Endothelial cell of umbilical vein (primary cell): ENCODE measurements at regions not wholly inside any gene's neighbourhood (a gene's known extent, or its start where the extent isn't known, plus 50 kb on each side); places are given as distances from the start of the nearest gene placed in this dataset.

Experiments used
- BruUV-seq: library from RNA; stranded (reverse); fragments of 400-500 nt; replicated peaks from 2 replicates; lab custom pipeline; 2021; lab: Mats Ljungman, UMichigan
- CTCF ChIA-PET: fragments of 300-600, 350-600 bp; sonication (Branson Sonifier 250); formaldehyde crosslinking; loops from one replicate; lab custom pipeline; 2021; ENCODE audit warnings: antibody characterized with exemption, inconsistent platforms; lab: Charles Lee
- POLR2A ChIA-PET: fragments of 300-600, 350-600 bp; sonication (Branson Sonifier 250); formaldehyde crosslinking; loops from one replicate; lab custom pipeline; 2021; ENCODE audit warnings: antibody characterized with exemption, inconsistent platforms; lab: Charles Lee
- DNase-seq: peaks from one replicate; pipeline ENCODE4 v3.0.0-alpha.2; 2011; ENCODE audit warnings: low read depth, low spot score
- FAIRE-seq: peaks from 2 replicates; lab custom pipeline; 2011; peaks lifted over from hg19 to GRCh38; lab: Jason Lieb, UNC
- H2AFZ ChIP-seq: 2 replicates; pipeline ENCODE4 v1.6.0; 2012; ENCODE audit warnings: low read depth, low read length, control low read depth, inconsistent platforms
- H3K27ac ChIP-seq: 2 replicates; pipeline ENCODE4 v1.5.1; 2011; ENCODE audit warnings: low read depth, mild to moderate bottlenecking, control low read depth, low read length, moderate library complexity; ENCODE audit not compliant: insufficient read depth
- H3K27me3 ChIP-seq, 2 experiments: 2 replicates each; pipeline versions ENCODE4 v1.6.0 to v1.6.1; 2011; ENCODE audit warnings: low read length in 2 of 2, mixed read lengths in 1 of 2; ENCODE audit not compliant: control insufficient read depth in 2 of 2, insufficient read depth in 2 of 2
- H3K36me3 ChIP-seq, 2 experiments: 2 replicates in 1 of 2; 3 replicates in 1 of 2; pipeline ENCODE4 v1.5.1; 2011; ENCODE audit warnings: low read length in 2 of 2, mild to moderate bottlenecking in 1 of 2, moderate library complexity in 1 of 2; ENCODE audit not compliant: control insufficient read depth in 2 of 2, insufficient read depth in 2 of 2; ENCODE audit errors: extremely low read depth in 1 of 2
- H3K4me1 ChIP-seq: 3 replicates; pipeline ENCODE4 v1.5.1; 2011; ENCODE audit warnings: mild to moderate bottlenecking, low read length; ENCODE audit not compliant: control insufficient read depth, insufficient read depth; ENCODE audit errors: extremely low read depth
- H3K4me2 ChIP-seq: 2 replicates; pipeline ENCODE4 v1.6.1; 2011; ENCODE audit warnings: low read length, control low read depth, mixed read lengths; ENCODE audit not compliant: insufficient read depth
- H3K4me3 ChIP-seq, 3 experiments: fragments of 200-600 bp in 1 of 3; sonication (generic), shearing (Covaris generic) in 1 of 3; replicated peaks in 1 of 3; 2 replicates each; pipeline ENCODE4 v1.5.1; 2011 to 2016; ENCODE audit warnings: control low read depth in 3 of 3, low read length in 3 of 3, mild to moderate bottlenecking in 2 of 3, inconsistent platforms in 1 of 3, low read depth in 1 of 3, moderate library complexity in 1 of 3; ENCODE audit not compliant: insufficient read depth in 1 of 3
- H3K79me2 ChIP-seq: 2 replicates; pipeline ENCODE4 v1.6.0; 2012; ENCODE audit warnings: low read length, inconsistent platforms; ENCODE audit not compliant: control insufficient read depth, insufficient read depth
- H3K9ac ChIP-seq: replicated peaks from 2 replicates; pipeline ENCODE3; 2011; ENCODE audit warnings: low read length, control low read depth; ENCODE audit not compliant: insufficient read depth; ENCODE audit errors: extremely low read depth
- H3K9me1 ChIP-seq: replicated peaks from 3 replicates; pipeline ENCODE4 v1.6.0; 2011; ENCODE audit warnings: mild to moderate bottlenecking, low read length; ENCODE audit not compliant: control insufficient read depth, insufficient read depth; ENCODE audit errors: extremely low read depth
- H3K9me3 ChIP-seq: replicated peaks from 2 replicates; pipeline ENCODE4 v1.5.1; 2012; ENCODE audit warnings: low read length, inconsistent platforms; ENCODE audit not compliant: control insufficient read depth, insufficient read depth
- H4K20me1 ChIP-seq: replicated peaks from 2 replicates; pipeline ENCODE3; 2011; ENCODE audit warnings: mild to moderate bottlenecking, low read length; ENCODE audit not compliant: control insufficient read depth, insufficient read depth; ENCODE audit errors: extremely low read depth
- EZH2 ChIP-seq: IDR thresholded peaks from 2 replicates; pipeline ENCODE4 v1.6.1; 2012; ENCODE audit warnings: borderline replicate concordance, low read depth, mild to moderate bottlenecking, moderate library complexity, low read length, inconsistent platforms; ENCODE audit not compliant: severe bottlenecking
- FOS ChIP-seq: IDR thresholded peaks from 2 replicates; pipeline ENCODE4 v1.6.1; 2011; ENCODE audit warnings: mild to moderate bottlenecking, low read length, moderate library complexity, borderline replicate concordance; ENCODE audit not compliant: insufficient read depth
- GATA2 ChIP-seq: IDR thresholded peaks from 2 replicates; pipeline ENCODE4 v1.7.0; 2011; ENCODE audit warnings: low read depth, mild to moderate bottlenecking, moderate library complexity, mixed read lengths, low read length; ENCODE audit not compliant: insufficient read length, insufficient read depth
- JUN ChIP-seq: IDR thresholded peaks from 2 replicates; pipeline ENCODE4 v1.6.1; 2011; ENCODE audit warnings: borderline replicate concordance, low read depth; ENCODE audit not compliant: insufficient read length, insufficient read depth
- MYC ChIP-seq: IDR thresholded peaks from one replicate; pipeline ENCODE4 v1.6.1; 2011; ENCODE audit warnings: mild to moderate bottlenecking, low read depth, low read length
- POLR2A ChIP-seq: IDR thresholded peaks from 2 replicates; pipeline ENCODE4 v1.6.1; 2012; ENCODE audit warnings: low read depth, mild to moderate bottlenecking, control low read depth, low read length
- POLR2AphosphoS5 ChIP-seq: IDR thresholded peaks from 2 replicates; pipeline ENCODE4 v1.6.1; 2012; ENCODE audit warnings: low read depth, mild to moderate bottlenecking, control low read depth, low read length, moderate library complexity; ENCODE audit not compliant: insufficient read depth
- dilution Hi-C: fragments of 300-500 bp; cut with MboI; formaldehyde crosslinking; loops from one replicate; pipeline ENCODE4 v1.15.0; 2019; ENCODE audit warnings: low sequenced_read_pairs; ENCODE audit not compliant: extremely low pct_ligation_motif_present
- intact Hi-C: fragments of 100-400 bp; cut with micrococcal nuclease; formaldehyde crosslinking; loops from one replicate; pipeline ENCODE4 v1.10.0; 2022
- TF ChIP-seq, protein P1 (sequence below): IDR thresholded peaks from 2 replicates; pipeline ENCODE4 v1.6.1; 2011; ENCODE audit not compliant: insufficient read depth, insufficient read length
- TF ChIP-seq, protein P2 (sequence below), 2 donors: IDR thresholded peaks; 1 replicate in 1 of 2; 2 replicates in 1 of 2; pipeline ENCODE4 v1.5.1; 2011; ENCODE audit warnings: low read length in 2 of 2, mild to moderate bottlenecking in 2 of 2, moderate library complexity in 2 of 2, control low read depth in 1 of 2, inconsistent platforms in 1 of 2, low read depth in 1 of 2; ENCODE audit not compliant: insufficient read depth in 1 of 2; ENCODE audit errors: extremely low read depth in 1 of 2

DNA sequence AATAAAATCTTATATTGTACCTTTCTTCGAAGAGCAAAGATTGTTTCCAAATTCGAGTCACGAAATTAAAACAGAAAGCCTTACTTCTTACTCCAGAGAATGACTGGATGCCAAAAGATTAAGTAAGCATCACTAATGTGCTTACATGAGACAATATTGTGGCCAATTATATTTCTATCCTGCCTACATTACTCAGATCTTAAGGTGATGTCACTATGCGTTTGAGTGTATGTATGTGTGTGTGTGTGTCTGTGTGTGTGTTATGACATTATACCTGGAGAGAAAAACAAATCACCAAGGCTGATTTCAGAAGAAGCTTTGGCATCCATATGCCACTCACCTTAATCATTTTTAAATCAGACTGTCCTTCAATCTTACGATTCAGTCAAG lies 556.3 kb downstream of the PPARGC1A start:
- Histone ChIP-seq H3K4me2 (no peak overlapping the region), H3K27ac (no peak overlapping the region), H3K4me1 (no peaks in the 10 kb centered on the region), H3K27me3 (no peaks in the 10 kb centered on the region), H3K9ac (no peak overlapping the region), H3K9me3 (peaks cover 2% of the 10 kb centered on the region), H3K9me1 (no peaks in the 10 kb centered on the region), H3K4me3 (no peak overlapping the region), H2AFZ (no peak overlapping the region), H3K79me2 (no peaks in the 10 kb centered on the region), H3K36me3 (no peaks in the 10 kb centered on the region), H4K20me1 (no peaks in the 10 kb centered on the region)
- DNase-seq (no peak), FAIRE-seq (no peak)
- CTCF ChIA-PET = no interaction called here
- intact Hi-C loops = no loop called here
- dilution Hi-C loops = no loop called here
- TF ChIP-seq FOS (no peak), POLR2AphosphoS5 (no peak), JUN (no peak), GATA2 (no peak), EZH2 (no peak), POLR2A (no peak), MYC (no peak)
- TF ChIP-seq, protein P1, sequence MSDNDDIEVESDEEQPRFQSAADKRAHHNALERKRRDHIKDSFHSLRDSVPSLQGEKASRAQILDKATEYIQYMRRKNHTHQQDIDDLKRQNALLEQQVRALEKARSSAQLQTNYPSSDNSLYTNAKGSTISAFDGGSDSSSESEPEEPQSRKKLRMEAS = no peak
- TF ChIP-seq, protein P2, sequence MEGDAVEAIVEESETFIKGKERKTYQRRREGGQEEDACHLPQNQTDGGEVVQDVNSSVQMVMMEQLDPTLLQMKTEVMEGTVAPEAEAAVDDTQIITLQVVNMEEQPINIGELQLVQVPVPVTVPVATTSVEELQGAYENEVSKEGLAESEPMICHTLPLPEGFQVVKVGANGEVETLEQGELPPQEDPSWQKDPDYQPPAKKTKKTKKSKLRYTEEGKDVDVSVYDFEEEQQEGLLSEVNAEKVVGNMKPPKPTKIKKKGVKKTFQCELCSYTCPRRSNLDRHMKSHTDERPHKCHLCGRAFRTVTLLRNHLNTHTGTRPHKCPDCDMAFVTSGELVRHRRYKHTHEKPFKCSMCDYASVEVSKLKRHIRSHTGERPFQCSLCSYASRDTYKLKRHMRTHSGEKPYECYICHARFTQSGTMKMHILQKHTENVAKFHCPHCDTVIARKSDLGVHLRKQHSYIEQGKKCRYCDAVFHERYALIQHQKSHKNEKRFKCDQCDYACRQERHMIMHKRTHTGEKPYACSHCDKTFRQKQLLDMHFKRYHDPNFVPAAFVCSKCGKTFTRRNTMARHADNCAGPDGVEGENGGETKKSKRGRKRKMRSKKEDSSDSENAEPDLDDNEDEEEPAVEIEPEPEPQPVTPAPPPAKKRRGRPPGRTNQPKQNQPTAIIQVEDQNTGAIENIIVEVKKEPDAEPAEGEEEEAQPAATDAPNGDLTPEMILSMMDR (IDR thresholded peaks at IDR 0.05; ENCODE audit: extremely low read depth in 1 of 2, insufficient read depth in 1 of 2, low read depth in 1 of 2, low read length in 2 of 2) = no peak
- no TSS peak for BruUV-seq
- POLR2A ChIA-PET = no interaction called here
